Esophagus squamous epithelium (tissue), 4 donors: ENCODE measurements at regions not wholly inside any gene's neighbourhood (a gene's known extent, or its start where the extent isn't known, plus 50 kb on each side); places are given as distances from the start of the nearest gene placed in this dataset.

Source experiments
- POLR2A ChIP-seq, 4 donors: fragments of 450-650 bp; IDR thresholded peaks; one replicate each; pipeline ENCODE4 v1.6.1; 2017; ENCODE audit warnings: antibody characterized with exemption in 4 of 4, mild to moderate bottlenecking in 4 of 4, moderate library complexity in 3 of 4
- TF ChIP-seq, protein P1 (sequence below), 6 experiments: fragments of 450-650 bp in 4 of 6; fragments of 200-600 bp in 2 of 6; sonication (generic) in 2 of 6; IDR thresholded peaks; one replicate each; pipeline ENCODE4 v1.5.1; 2016 to 2019; ENCODE audit warnings: antibody characterized with exemption in 6 of 6, mild to moderate bottlenecking in 4 of 6, moderate library complexity in 4 of 6

DNA sequence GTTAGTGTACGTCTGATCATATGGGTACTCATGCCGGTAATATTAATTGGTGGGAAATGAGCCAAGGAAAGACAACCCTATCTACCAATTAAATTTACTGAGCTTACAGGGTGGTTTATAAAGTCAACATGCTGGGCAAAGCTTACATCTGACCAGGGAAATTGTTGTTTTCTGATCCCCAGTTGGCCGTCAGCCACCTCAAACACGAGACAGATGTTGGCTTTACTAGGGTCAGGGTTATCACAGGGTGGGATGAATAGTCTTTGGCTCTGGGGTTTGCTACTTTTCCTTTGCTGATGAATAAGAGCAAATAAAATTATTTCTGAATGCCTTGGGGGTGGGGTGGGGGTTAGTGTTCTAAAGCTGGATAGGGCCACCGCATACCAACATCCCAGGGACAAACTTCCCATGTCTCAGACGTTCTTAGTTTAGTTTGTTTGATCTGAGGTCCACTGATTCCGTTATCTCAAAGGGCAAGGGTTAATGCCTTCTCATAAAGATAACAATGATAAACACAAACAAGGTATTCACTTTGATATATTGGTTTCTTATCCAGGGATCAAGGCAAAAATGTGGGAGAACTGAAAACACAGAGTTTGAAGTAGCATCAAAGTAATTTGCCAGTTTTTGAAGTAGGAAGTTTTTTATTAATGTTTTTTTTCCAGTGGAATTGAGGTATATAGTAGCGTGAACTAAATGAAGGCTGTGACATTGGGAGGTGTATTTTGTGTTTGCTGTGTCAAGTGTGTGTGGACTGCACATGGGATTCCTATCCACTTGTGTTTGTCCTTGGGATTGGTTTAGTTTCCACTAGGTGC lies 109.1 kb upstream of the RPS23 start:
- TF ChIP-seq, protein P1, sequence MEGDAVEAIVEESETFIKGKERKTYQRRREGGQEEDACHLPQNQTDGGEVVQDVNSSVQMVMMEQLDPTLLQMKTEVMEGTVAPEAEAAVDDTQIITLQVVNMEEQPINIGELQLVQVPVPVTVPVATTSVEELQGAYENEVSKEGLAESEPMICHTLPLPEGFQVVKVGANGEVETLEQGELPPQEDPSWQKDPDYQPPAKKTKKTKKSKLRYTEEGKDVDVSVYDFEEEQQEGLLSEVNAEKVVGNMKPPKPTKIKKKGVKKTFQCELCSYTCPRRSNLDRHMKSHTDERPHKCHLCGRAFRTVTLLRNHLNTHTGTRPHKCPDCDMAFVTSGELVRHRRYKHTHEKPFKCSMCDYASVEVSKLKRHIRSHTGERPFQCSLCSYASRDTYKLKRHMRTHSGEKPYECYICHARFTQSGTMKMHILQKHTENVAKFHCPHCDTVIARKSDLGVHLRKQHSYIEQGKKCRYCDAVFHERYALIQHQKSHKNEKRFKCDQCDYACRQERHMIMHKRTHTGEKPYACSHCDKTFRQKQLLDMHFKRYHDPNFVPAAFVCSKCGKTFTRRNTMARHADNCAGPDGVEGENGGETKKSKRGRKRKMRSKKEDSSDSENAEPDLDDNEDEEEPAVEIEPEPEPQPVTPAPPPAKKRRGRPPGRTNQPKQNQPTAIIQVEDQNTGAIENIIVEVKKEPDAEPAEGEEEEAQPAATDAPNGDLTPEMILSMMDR (IDR thresholded peaks at IDR 0.05), result no peak
- TF ChIP-seq POLR2A (IDR thresholded peaks at IDR 0.05), result no peak
